PC-9 (cell line): ENCODE measurements at regions not wholly inside any gene's neighbourhood (a gene's known extent, or its start where the extent isn't known, plus 50 kb on each side); places are given as distances from the start of the nearest gene placed in this dataset.

Experiments
- BruUV-seq: library from RNA; stranded (reverse); fragments of 400-500 nt; replicated peaks from 2 replicates; lab custom pipeline; 2021; lab: Mats Ljungman, UMichigan
- CTCF ChIA-PET: fragments of 300-600 bp; sonication (Branson Sonifier 250); formaldehyde crosslinking; loops from one replicate; lab custom pipeline; 2022; ENCODE audit warnings: antibody characterized with exemption; lab: Charles Lee
- POLR2A ChIA-PET: fragments of 300-600 bp; sonication (Branson Sonifier 250); formaldehyde crosslinking; loops from one replicate; lab custom pipeline; 2022; ENCODE audit warnings: antibody characterized with exemption; ENCODE audit not compliant: unreplicated experiment; lab: Charles Lee
- DNase-seq, 2 experiments: peaks; one replicate each; pipeline versions ENCODE4 v3.0.0 to v3.0.0-alpha.2; 2015 to 2022; ENCODE audit warnings: mixed read lengths in 1 of 2
- H2AFZ ChIP-seq: fragments of 200-600 bp; sonication (generic); 2 replicates; pipeline ENCODE4 v1.8.1; 2017; ENCODE audit warnings: antibody characterized with exemption
- H3F3A ChIP-seq: fragments of 200-600 bp; sonication (generic); 2 replicates; pipeline ENCODE4 v1.8.1; 2017; ENCODE audit warnings: antibody characterized with exemption, mild to moderate bottlenecking, low read depth; ENCODE audit not compliant: insufficient read depth
- H3K27ac ChIP-seq: fragments of 200-600 bp; sonication (generic); 2 replicates; pipeline ENCODE4 v1.6.1; 2016; ENCODE audit warnings: mixed run types
- H3K27me3 ChIP-seq: fragments of 200-600 bp; sonication (generic); 2 replicates; pipeline ENCODE4 v1.6.1; 2016; ENCODE audit warnings: low read depth, mixed run types; ENCODE audit not compliant: insufficient read depth
- H3K36me3 ChIP-seq: fragments of 200-600 bp; sonication (generic); 2 replicates; pipeline ENCODE4 v1.6.1; 2016; ENCODE audit warnings: low read depth, mixed run types
- H3K4me1 ChIP-seq: fragments of 200-600 bp; sonication (generic); replicated peaks from 2 replicates; pipeline ENCODE4 v1.6.1; 2016; ENCODE audit warnings: mixed run types; ENCODE audit not compliant: insufficient read depth
- H3K4me2 ChIP-seq: fragments of 200-600 bp; sonication (generic); 2 replicates; pipeline ENCODE4 v1.6.1; 2017; ENCODE audit warnings: mixed run types
- H3K4me3 ChIP-seq: fragments of 200-600 bp; sonication (generic); 2 replicates; pipeline ENCODE4 v1.6.1; 2016; ENCODE audit warnings: mixed run types
- H3K79me2 ChIP-seq: fragments of 200-600 bp; sonication (generic); 2 replicates; pipeline ENCODE4 v1.6.1; 2017; ENCODE audit warnings: low read depth, mixed run types
- H3K9me2 ChIP-seq: fragments of 200-600 bp; sonication (generic); 2 replicates; pipeline ENCODE4 v1.8.1; 2017; ENCODE audit warnings: mild to moderate bottlenecking; ENCODE audit not compliant: insufficient read depth
- H3K9me3 ChIP-seq: fragments of 200-600 bp; sonication (generic); 2 replicates; pipeline ENCODE4 v1.8.1; 2016; ENCODE audit warnings: low read depth; ENCODE audit not compliant: insufficient read depth
- H4K20me1 ChIP-seq: fragments of 200-600 bp; sonication (generic); 2 replicates; pipeline ENCODE4 v1.8.1; 2017; ENCODE audit not compliant: insufficient read depth
- CTCF ChIP-seq: fragments of 200-600 bp; sonication (generic); conservative IDR thresholded peaks from 2 replicates; pipeline ENCODE4 v1.6.1; 2017; ENCODE audit warnings: mixed run types, antibody characterized with exemption, mild to moderate bottlenecking, moderate library complexity
- EZH2 ChIP-seq: fragments of 200-600 bp; sonication (generic); IDR thresholded peaks from 2 replicates; pipeline ENCODE4 v1.8.0; 2017; ENCODE audit warnings: antibody characterized with exemption, low read depth
- intact Hi-C: fragments of 100-400 bp; cut with micrococcal nuclease; formaldehyde crosslinking; loops from one replicate; pipeline ENCODE4 v1.10.0; 2022; ENCODE audit not compliant: unreplicated experiment

GRCh38 chr5:12419075-12419474 lies 514.8 kb upstream of the CTNND2 start:
- Histone ChIP-seq H4K20me1 (no peaks in the 10 kb centered on the region), H3K4me3 (no peak overlapping the region), H2AFZ (no peak overlapping the region), H3K4me1 (no peaks in the 10 kb centered on the region), H3K27me3 (no peaks in the 10 kb centered on the region), H3K27ac (no peak overlapping the region), H3K36me3 (no peaks in the 10 kb centered on the region), H3K79me2 (no peaks in the 10 kb centered on the region), H3K9me2 (0 out of 2 replicates have a peak, but pooled peaks cover 6% of the 10 kb centered on the region), H3K9me3 (no peaks in the 10 kb centered on the region), H3F3A (no peaks in the 10 kb centered on the region), H3K4me2 (no peak overlapping the region)
- intact Hi-C loops: no loop called here
- TF ChIP-seq CTCF (no peak), EZH2 (no peak)
- DNase-seq: no peak
- CTCF ChIA-PET: no interaction called here
- POLR2A ChIA-PET: no interaction called here
- BruUV-seq: no TSS peak

- intact Hi-C loops: no loop called here
- Histone ChIP-seq H3K4me2 (no peak overlapping the region), H3K79me2 (no peaks in the 10 kb centered on the region), H3K36me3 (no peaks in the 10 kb centered on the region), H4K20me1 (no peaks in the 10 kb centered on the region), H3K4me1 (no peaks in the 10 kb centered on the region), H3K9me3 (no peaks in the 10 kb centered on the region), H3K27me3 (no peaks in the 10 kb centered on the region), H3K9me2 (no peaks in the 10 kb centered on the region), H3K4me3 (no peak overlapping the region), H3F3A (no peaks in the 10 kb centered on the region), H2AFZ (no peak overlapping the region), H3K27ac (no peak overlapping the region)
- no peak for DNase-seq
- no TSS peak for BruUV-seq
- TF ChIP-seq EZH2: no peak
- no peak for TF ChIP-seq CTCF
- ChIA-PET CTCF (no interaction called here), POLR2A (no interaction called here)
Observed at GRCh38 chr5:12413585-12413984, 509.3 kb upstream of the CTNND2 start.

- H3K36me3 ChIP-seq: no peaks in the 10 kb centered on the region
- no peak overlapping the region for H2AFZ ChIP-seq
- H3K4me2 ChIP-seq: no peak overlapping the region
- H3K4me1 ChIP-seq: no peaks in the 10 kb centered on the region
- no peaks in the 10 kb centered on the region for H3K79me2 ChIP-seq
- H3F3A ChIP-seq: no peaks in the 10 kb centered on the region
- no peak for DNase-seq
- H4K20me1 ChIP-seq: no peaks in the 10 kb centered on the region
- TF ChIP-seq EZH2 (no peak), CTCF (no peak)
- ChIA-PET POLR2A (no interaction called here), CTCF (no interaction called here)
- H3K27me3 ChIP-seq: no peaks in the 10 kb centered on the region
- no TSS peak for BruUV-seq
- H3K27ac ChIP-seq: no peak overlapping the region
- H3K9me3 ChIP-seq: no peaks in the 10 kb centered on the region
- H3K9me2 ChIP-seq: no peaks in the 10 kb centered on the region
- intact Hi-C loops: no loop called here
- no peak overlapping the region for H3K4me3 ChIP-seq
Observed at GRCh38 chr5:12413075-12413474, 508.8 kb upstream of the CTNND2 start.
